ENCODE measurements at regions not wholly inside any gene's neighbourhood (a gene's known extent, or its start where the extent isn't known, plus 50 kb on each side); places are given as distances from the start of the nearest gene placed in this dataset.

GRCh38 chr2:17336458-17336857 is 181.8 kb downstream of the RAD51AP2 start:
- TF ChIP-seq CTCF (IDR thresholded peaks at IDR 0.05 in 2 of 3, conservative IDR thresholded peaks at IDR 0.05 in 1 of 3; ENCODE audit: control insufficient read depth in 2 of 3, extremely low read depth in 1 of 3, insufficient read depth in 1 of 3, low read depth in 3 of 3, low read length in 3 of 3) (no peak), RAD21 (IDR thresholded peaks at IDR 0.05; ENCODE audit: insufficient read depth, low read depth, low read length) (no peak), STAT1 (conservative IDR thresholded peaks at IDR 0.05) (no peak)
